Panc1 (cell line): ENCODE measurements at regions not wholly inside any gene's neighbourhood (a gene's known extent, or its start where the extent isn't known, plus 50 kb on each side); places are given as distances from the start of the nearest gene placed in this dataset.

ENCODE experiments used
- ATAC-seq: fragments of 200-7000 bp; cut with Tn5 transposase; 2 replicates; pipeline ENCODE4 v1.9.1; 2020; ENCODE audit warnings: mild to moderate bottlenecking, moderate library complexity
- BruUV-seq: library from RNA; stranded (reverse); fragments of 400-500 nt; replicated peaks from 2 replicates; lab custom pipeline; 2021; lab: Mats Ljungman, UMichigan
- CTCF ChIA-PET: fragments of 300-600 bp; sonication (Branson Sonifier 250); formaldehyde crosslinking; loops from one replicate; lab custom pipeline; 2022; ENCODE audit warnings: antibody characterized with exemption; lab: Charles Lee
- POLR2A ChIA-PET: fragments of 300-600 bp; sonication (Branson Sonifier 250); formaldehyde crosslinking; loops from one replicate; lab custom pipeline; 2022; ENCODE audit warnings: antibody characterized with exemption; lab: Charles Lee
- DNase-seq: peaks from one replicate; pipeline ENCODE4 v3.0.0-alpha.2; 2010; ENCODE audit warnings: low read depth, low spot score
- H3K27ac ChIP-seq: 2 replicates; pipeline ENCODE4 v1.5.1; 2011; ENCODE audit warnings: mild to moderate bottlenecking, low read length, inconsistent platforms
- H3K27me3 ChIP-seq: fragments of 200-500 bp; sonication (Bioruptor generic); 2 replicates; pipeline ENCODE4 v1.6.0; 2014; ENCODE audit warnings: low read length, inconsistent platforms; ENCODE audit not compliant: control insufficient read depth, insufficient read depth
- H3K36me3 ChIP-seq: fragments of 200-500 bp; sonication (Bioruptor generic); 2 replicates; pipeline ENCODE4 v1.5.1; 2014; ENCODE audit warnings: inconsistent platforms, mild to moderate bottlenecking, low read length, moderate library complexity; ENCODE audit not compliant: control insufficient read depth, insufficient read depth
- H3K4me1 ChIP-seq: 2 replicates; pipeline ENCODE4 v1.5.1; 2011; ENCODE audit warnings: inconsistent platforms, mild to moderate bottlenecking, low read length, moderate library complexity; ENCODE audit not compliant: control insufficient read depth, insufficient read depth
- H3K4me3 ChIP-seq, 2 experiments: 2 replicates each; pipeline ENCODE4 v1.5.1; 2011 to 2012; ENCODE audit warnings: low read depth in 2 of 2, low read length in 2 of 2, mild to moderate bottlenecking in 2 of 2, inconsistent platforms in 1 of 2, moderate library complexity in 1 of 2
- H3K9me3 ChIP-seq: fragments of 200-500 bp; sonication (Bioruptor generic); 2 replicates; pipeline ENCODE4 v1.5.1; 2014; ENCODE audit warnings: low read depth, mild to moderate bottlenecking, inconsistent platforms, low read length, moderate library complexity; ENCODE audit not compliant: control insufficient read depth, insufficient read depth
- CTCF ChIP-seq: fragments of 450-650 bp; IDR thresholded peaks from 2 replicates; pipeline ENCODE4 v1.5.1; 2017; ENCODE audit warnings: mild to moderate bottlenecking
- POLR2AphosphoS5 ChIP-seq: IDR thresholded peaks from 2 replicates; pipeline ENCODE4 v1.6.1; 2012; ENCODE audit warnings: mild to moderate bottlenecking, low read depth, low read length, moderate library complexity
- REST ChIP-seq, 2 experiments: IDR thresholded peaks; 2 replicates each; pipeline ENCODE4 v1.6.1; 2011 to 2012; ENCODE audit warnings: low read depth in 2 of 2, control low read depth in 1 of 2, low read length in 1 of 2, mild to moderate bottlenecking in 1 of 2, moderate library complexity in 1 of 2; ENCODE audit not compliant: insufficient read depth in 1 of 2
- SIN3A ChIP-seq: IDR thresholded peaks from 2 replicates; pipeline ENCODE4 v1.6.1; 2012; ENCODE audit warnings: low read depth, mild to moderate bottlenecking, low read length, moderate library complexity, borderline replicate concordance; ENCODE audit not compliant: insufficient read depth
- TCF7L2 ChIP-seq: IDR thresholded peaks from 2 replicates; pipeline ENCODE4 v1.6.1; 2011; ENCODE audit warnings: mild to moderate bottlenecking, low read depth, low read length, inconsistent platforms
- in situ Hi-C: cut with HindIII; loops from 2 replicates; pipeline ENCODE4 v1.10.0; 2016; ENCODE audit warnings: low sequenced_read_pairs, low pct_unique_long_range_greater_than_20kb
- intact Hi-C: fragments of 100-400 bp; cut with micrococcal nuclease; formaldehyde crosslinking; loops from one replicate; pipeline ENCODE4 v1.10.0; 2022; ENCODE audit not compliant: unreplicated experiment

- TF ChIP-seq SIN3A (no peak), POLR2AphosphoS5 (no peak), CTCF (no peak)
- H3K4me1 ChIP-seq, result no peaks in the 10 kb centered on the region
- no peaks in the 10 kb centered on the region for H3K36me3 ChIP-seq
- no peaks in the 10 kb centered on the region for H3K27me3 ChIP-seq
- intact Hi-C loops (no loop called here), in situ Hi-C loops (no loop called here)
- ATAC-seq, result no peak
- no peak overlapping the region for H3K27ac ChIP-seq
- CTCF ChIA-PET, result no interaction called here
- POLR2A ChIA-PET, result no interaction called here
- no peak overlapping the region for H3K4me3 ChIP-seq
- DNase-seq, result no peak
- H3K9me3 ChIP-seq, result no peaks in the 10 kb centered on the region
- no TSS peak for BruUV-seq
Observed at GRCh38 chr4:164481306-164482091, 272.4 kb upstream of the SMIM31 start.

- ATAC-seq, result no peak
- no peak overlapping the region for H3K4me3 ChIP-seq
- no peaks in the 10 kb centered on the region for H3K9me3 ChIP-seq
- H3K27ac ChIP-seq, result no peak overlapping the region
- BruUV-seq, result no TSS peak
- no peaks in the 10 kb centered on the region for H3K27me3 ChIP-seq
- no peaks in the 10 kb centered on the region for H3K4me1 ChIP-seq
- no peaks in the 10 kb centered on the region for H3K36me3 ChIP-seq
- in situ Hi-C loops, result no loop called here
- POLR2A ChIA-PET, result no interaction called here
- no peak for DNase-seq
- CTCF ChIA-PET, result no interaction called here
- intact Hi-C loops, result no loop called here
- TF ChIP-seq POLR2AphosphoS5, result no peak
- TF ChIP-seq SIN3A, result no peak
- no peak for TF ChIP-seq CTCF
- TF ChIP-seq TCF7L2, result no peak
- no peak for TF ChIP-seq REST (IDR thresholded peaks at IDR 0.05; ENCODE audit: insufficient read depth in 1 of 2, low read depth in 2 of 2, low read length in 1 of 2)
Observed at GRCh38 chr4:164482092-164482404, 271.9 kb upstream of the SMIM31 start.
